BE2C (cell line): ENCODE measurements at regions not wholly inside any gene's neighbourhood (a gene's known extent, or its start where the extent isn't known, plus 50 kb on each side); places are given as distances from the start of the nearest gene placed in this dataset.

Source experiments
- DNase-seq: peaks from one replicate; pipeline ENCODE4 v3.0.0-alpha.2; 2020
- H3K27me3 ChIP-seq: fragments of 250-450 bp; sonication (Bioruptor Pico); 2 replicates; pipeline ENCODE4 v1.5.1; 2020; ENCODE audit warnings: mild to moderate bottlenecking
- H3K36me3 ChIP-seq: fragments of 250-450 bp; sonication (Bioruptor Pico); 2 replicates; pipeline ENCODE4 v1.5.1; 2020; ENCODE audit warnings: mild to moderate bottlenecking
- H3K4me1 ChIP-seq: fragments of 250-450 bp; sonication (Bioruptor Pico); 2 replicates; pipeline ENCODE4 v1.5.1; 2020
- H3K4me3 ChIP-seq: 2 replicates; pipeline ENCODE4 v1.5.1; 2011; ENCODE audit warnings: low read depth, low read length
- H3K9me3 ChIP-seq: fragments of 250-450 bp; sonication (Bioruptor Pico); 2 replicates; pipeline ENCODE4 v1.5.1; 2020
- CTCF ChIP-seq: IDR thresholded peaks from 2 replicates; pipeline ENCODE4 v1.5.1; 2012; ENCODE audit warnings: mild to moderate bottlenecking, low read depth, low read length

GRCh38 chr5:109468288-109468676, 58.5 kb upstream of the PJA2 start:
- H3K4me1 ChIP-seq, result no peaks in the 10 kb centered on the region
- no peak for DNase-seq
- no peaks in the 10 kb centered on the region for H3K36me3 ChIP-seq
- H3K27me3 ChIP-seq, result no peaks in the 10 kb centered on the region
- TF ChIP-seq CTCF, result no peak
- H3K9me3 ChIP-seq, result no peaks in the 10 kb centered on the region
- no peak overlapping the region for H3K4me3 ChIP-seq

GRCh38 chr5:109467058-109467457, 57.3 kb upstream of the PJA2 start:
- H3K36me3 ChIP-seq, result no peaks in the 10 kb centered on the region
- TF ChIP-seq CTCF, result no peak
- no peak for DNase-seq
- H3K4me3 ChIP-seq, result no peak overlapping the region
- H3K27me3 ChIP-seq, result no peaks in the 10 kb centered on the region
- H3K9me3 ChIP-seq, result no peaks in the 10 kb centered on the region
- H3K4me1 ChIP-seq, result no peaks in the 10 kb centered on the region
